ENCODE measurements at regions not wholly inside any gene's neighbourhood (a gene's known extent, or its start where the extent isn't known, plus 50 kb on each side); places are given as distances from the start of the nearest gene placed in this dataset.

DNA sequence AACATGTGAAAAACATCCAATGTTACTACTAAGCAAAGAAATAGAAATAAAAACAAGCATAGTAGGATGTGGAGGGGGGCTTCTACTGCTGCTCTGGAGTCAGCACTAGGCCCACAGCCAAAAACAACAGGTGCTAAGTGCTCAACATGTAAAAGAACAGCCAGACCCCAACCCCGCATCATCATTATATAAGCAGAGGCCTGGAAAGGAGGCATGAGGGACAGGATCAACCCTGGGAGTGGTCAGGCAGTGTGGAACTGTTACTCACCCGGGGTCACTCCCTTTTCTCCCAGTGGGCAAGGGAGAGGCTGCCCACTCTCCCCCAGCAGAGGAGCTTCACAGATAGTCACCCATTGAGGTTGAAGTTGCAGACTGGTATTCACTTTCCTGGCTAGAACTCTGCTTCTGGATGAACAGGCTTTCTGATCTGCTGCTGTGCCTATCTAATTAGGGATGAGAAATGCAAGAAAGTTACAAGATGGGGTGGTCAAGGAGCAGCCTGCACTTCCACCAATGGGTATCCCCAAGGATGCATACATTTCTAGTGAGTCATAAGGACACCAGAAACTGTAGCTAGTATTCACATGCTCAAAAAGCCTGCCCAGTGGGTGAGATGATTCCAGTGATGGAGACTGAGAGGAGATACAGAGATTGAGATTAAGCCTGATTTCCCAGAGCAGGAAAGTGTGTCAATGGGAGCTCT lies 480.1 kb upstream of the TCF4 start:
- Histone ChIP-seq H3K4me3 (no peak overlapping the region), H3K27me3 (no peaks in the 10 kb centered on the region), H3K36me3 (no peaks in the 10 kb centered on the region), H3K4me1 (peaks cover 0 to 12% (median 4%) of the 10 kb centered on the region in 4 donors), H3K27ac (replicated peaks in 1 of 4) (no peak overlapping the region), H3K9me3 (no peaks in the 10 kb centered on the region)
- intact Hi-C loops (cut with DNase I), result no loop called here
- no peak for TF ChIP-seq CTCF (IDR thresholded peaks at IDR 0.05)
- TF ChIP-seq POLR2AphosphoS5 (IDR thresholded peaks at IDR 0.05), result no peak
- TF ChIP-seq POLR2A (IDR thresholded peaks at IDR 0.05; ENCODE audit: low read depth), result no peak
- no peak for TF ChIP-seq EP300 (IDR thresholded peaks at IDR 0.05)
- WGBS, result 73% methylated on average over 2 of the region's 2 CpGs
- no peak for DNase-seq (ENCODE audit: extremely low spot score)

GRCh38 chr18:56067214-56067894 lies 479.4 kb upstream of the TCF4 start:
- WGBS, result 67% methylated on average over 7 of the region's 7 CpGs
- intact Hi-C loops (cut with DNase I), result no loop called here

DNA sequence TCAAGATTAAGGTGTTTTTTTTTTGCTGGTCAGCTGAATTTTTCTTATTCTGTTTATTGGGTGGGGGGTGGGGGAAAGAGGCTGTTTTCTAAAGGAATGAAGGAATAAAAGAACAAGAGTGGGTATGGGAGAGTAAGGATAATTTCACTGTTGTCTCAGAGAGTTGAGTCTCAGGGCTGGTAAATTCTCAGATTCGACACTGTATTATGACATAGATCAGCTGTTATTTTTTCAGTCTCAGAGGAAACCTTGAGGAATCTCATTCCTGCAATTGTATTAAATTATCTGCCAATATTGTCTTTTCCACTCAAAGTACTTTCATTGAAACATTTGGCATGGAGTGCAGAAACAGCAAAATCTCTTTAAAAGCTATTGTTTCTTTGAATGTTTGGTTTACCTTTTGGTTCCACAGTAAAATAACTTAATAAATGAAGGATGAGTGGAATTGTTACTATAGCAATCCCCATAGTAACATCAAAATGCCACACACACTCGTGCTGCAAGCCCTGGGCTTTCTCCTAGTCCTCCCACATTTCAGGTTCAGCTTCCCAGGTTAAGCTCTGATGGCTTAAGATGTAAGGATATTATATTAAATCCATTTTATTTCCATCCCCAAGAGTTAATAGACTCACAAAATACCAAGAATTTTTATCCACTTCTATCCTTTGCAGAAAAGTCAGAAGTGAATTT lies 478.7 kb upstream of the TCF4 start:
- H3K27ac ChIP-seq (replicated peaks in 1 of 4), result no peak overlapping the region
- intact Hi-C loops (cut with DNase I), result no loop called here
- WGBS, result 13% methylated on average over 2 of the region's 2 CpGs
- H3K9me3 ChIP-seq, result no peaks in the 10 kb centered on the region
- no peak overlapping the region for H3K4me3 ChIP-seq
- H3K4me1 ChIP-seq, result peaks cover 0 to 12% (median 4%) of the 10 kb centered on the region in 4 donors
- TF ChIP-seq POLR2A (IDR thresholded peaks at IDR 0.05; ENCODE audit: low read depth), result no peak
- no peak for TF ChIP-seq POLR2AphosphoS5 (IDR thresholded peaks at IDR 0.05)
- TF ChIP-seq CTCF (IDR thresholded peaks at IDR 0.05), result no peak
- TF ChIP-seq EP300 (IDR thresholded peaks at IDR 0.05), result no peak
- DNase-seq (ENCODE audit: extremely low spot score), result no peak
- H3K36me3 ChIP-seq, result no peaks in the 10 kb centered on the region
- H3K27me3 ChIP-seq, result no peaks in the 10 kb centered on the region

More at GRCh38 chr18:56067214-56067894, 479.4 kb upstream of the TCF4 start:
- TF ChIP-seq EP300 (IDR thresholded peaks at IDR 0.05) (no peak), POLR2AphosphoS5 (IDR thresholded peaks at IDR 0.05) (no peak)
- Histone ChIP-seq H3K4me3 (no peak overlapping the region), H3K27me3 (no peaks in the 10 kb centered on the region), H3K36me3 (no peaks in the 10 kb centered on the region), H3K27ac (replicated peaks in 1 of 4) (no peak overlapping the region), H3K9me3 (no peaks in the 10 kb centered on the region), H3K4me1 (peaks cover 0 to 12% (median 4%) of the 10 kb centered on the region in 4 donors)
- no peak for DNase-seq (ENCODE audit: extremely low spot score)

GRCh38 chr18:56065086-56065485 lies 477.1 kb upstream of the TCF4 start:
- H3K4me3 ChIP-seq, result no peak overlapping the region
- peaks cover 0 to 12% (median 4%) of the 10 kb centered on the region in 4 donors for H3K4me1 ChIP-seq
- H3K9me3 ChIP-seq, result no peaks in the 10 kb centered on the region
- H3K36me3 ChIP-seq, result no peaks in the 10 kb centered on the region
- no peaks in the 10 kb centered on the region for H3K27me3 ChIP-seq
- 85% methylated on average over 3 of the region's 3 CpGs for WGBS
- TF ChIP-seq EP300 (IDR thresholded peaks at IDR 0.05) (no peak), POLR2A (IDR thresholded peaks at IDR 0.05; ENCODE audit: low read depth) (no peak)
- no peak overlapping the region for H3K27ac ChIP-seq (replicated peaks in 1 of 4)
- DNase-seq (ENCODE audit: extremely low spot score), result no peak
- intact Hi-C loops (cut with DNase I), result no loop called here

DNA sequence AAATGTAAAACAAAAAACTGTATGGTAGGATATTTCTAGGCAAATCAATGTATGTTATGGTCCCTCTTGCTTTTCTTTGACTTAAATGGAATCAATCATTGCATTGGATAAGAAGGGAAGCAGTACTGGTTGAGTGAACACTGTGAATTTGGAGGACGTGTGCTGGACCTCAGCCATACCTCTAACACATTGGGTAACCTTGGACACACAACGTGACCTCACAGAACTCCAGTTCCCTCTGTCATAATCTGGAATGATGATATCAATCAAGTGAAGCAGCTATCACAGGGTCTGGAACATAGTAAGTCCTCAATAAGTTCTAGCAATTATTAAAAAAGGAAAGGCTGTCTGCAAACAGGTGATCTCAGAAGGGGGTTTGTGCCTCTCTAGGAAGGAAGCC lies 474.9 kb upstream of the TCF4 start:
- Histone ChIP-seq H3K36me3 (no peaks in the 10 kb centered on the region), H3K4me3 (no peak overlapping the region), H3K27me3 (no peaks in the 10 kb centered on the region), H3K27ac (replicated peaks in 1 of 4) (no peak overlapping the region), H3K4me1 (peaks cover 0 to 12% (median 4%) of the 10 kb centered on the region in 4 donors), H3K9me3 (no peaks in the 10 kb centered on the region)
- 88% methylated on average over 2 of the region's 2 CpGs for WGBS
- intact Hi-C loops (cut with DNase I), result no loop called here
- TF ChIP-seq POLR2A (IDR thresholded peaks at IDR 0.05; ENCODE audit: low read depth) (no peak), EP300 (IDR thresholded peaks at IDR 0.05) (no peak), CTCF (IDR thresholded peaks at IDR 0.05) (no peak), POLR2AphosphoS5 (IDR thresholded peaks at IDR 0.05) (no peak)
- DNase-seq (ENCODE audit: extremely low spot score), result no peak
